ENCODE measurements at regions not wholly inside any gene's neighbourhood (a gene's known extent, or its start where the extent isn't known, plus 50 kb on each side); places are given as distances from the start of the nearest gene placed in this dataset.

GRCh38 chr2:587087-587960, 89.9 kb downstream of the TMEM18 start:
- H3K4me3 Mint-ChIP-seq = no peak overlapping the region
- Histone ChIP-seq H3K36me3 (ENCODE audit: insufficient read depth, low read length) (no peaks in the 10 kb centered on the region), H3K9me3 (ENCODE audit: control insufficient read depth in 1 of 2, insufficient read depth in 1 of 2, low read length in 2 of 2) (peaks cover 0 to 20% of the 10 kb centered on the region in 2 experiments), H3K4me1 (ENCODE audit: insufficient read depth, low read length) (peaks cover 18% of the 10 kb centered on the region), H3K27ac (ENCODE audit: low read depth in 1 of 2, low read length in 2 of 2) (no peak overlapping the region), H3K4me3 (ENCODE audit: low read length) (no peak overlapping the region), H3K27me3 (ENCODE audit: control insufficient read depth in 1 of 2, insufficient read depth in 2 of 2, low read length in 2 of 2) (peaks cover 0 to 8% of the 10 kb centered on the region in 2 experiments)
- H3K4me1 Mint-ChIP-seq (ENCODE audit: low read depth) = peaks cover 17% of the 10 kb centered on the region
- no peak for DNase-seq
- TF ChIP-seq CTCF (IDR thresholded peaks at IDR 0.05) = no peak
- ATAC-seq (ENCODE audit: poor library complexity) = no peak
- H3K36me3 Mint-ChIP-seq (ENCODE audit: low read depth) = no peaks in the 10 kb centered on the region
- ChIA-PET CTCF (no interaction called here), POLR2A (no interaction called here)
- no peaks in the 10 kb centered on the region for H3K9me3 Mint-ChIP-seq
- intact Hi-C loops (cut with DNase I, micrococcal nuclease) = no loop called here
- H3K27ac Mint-ChIP-seq = no peak overlapping the region
- H3K27me3 Mint-ChIP-seq = peaks cover 4% of the 10 kb centered on the region

GRCh38 chr2:586641-587076, 90.5 kb downstream of the TMEM18 start:
- H3K9me3 ChIP-seq (ENCODE audit: control insufficient read depth in 1 of 2, insufficient read depth in 1 of 2, low read length in 2 of 2) = peaks cover 0 to 20% of the 10 kb centered on the region in 2 experiments
- peaks cover 4% of the 10 kb centered on the region for H3K27me3 Mint-ChIP-seq
- POLR2A ChIA-PET = no interaction called here
- H3K36me3 Mint-ChIP-seq (ENCODE audit: low read depth) = no peaks in the 10 kb centered on the region
- ATAC-seq (ENCODE audit: poor library complexity) (no peak), DNase-seq (no peak)
- H3K4me3 Mint-ChIP-seq = no peak overlapping the region
- CTCF ChIA-PET = no interaction called here
- H3K27me3 ChIP-seq (ENCODE audit: control insufficient read depth in 1 of 2, insufficient read depth in 2 of 2, low read length in 2 of 2) = peaks cover 0 to 8% of the 10 kb centered on the region in 2 experiments
- no peak overlapping the region for H3K27ac ChIP-seq (ENCODE audit: low read depth in 1 of 2, low read length in 2 of 2)
- peaks cover 18% of the 10 kb centered on the region for H3K4me1 ChIP-seq (ENCODE audit: insufficient read depth, low read length)
- H3K27ac Mint-ChIP-seq = no peak overlapping the region
- H3K4me3 ChIP-seq (ENCODE audit: low read length) = no peak overlapping the region
- TF ChIP-seq CTCF (IDR thresholded peaks at IDR 0.05) = no peak
- no peaks in the 10 kb centered on the region for H3K9me3 Mint-ChIP-seq
- intact Hi-C loops (cut with DNase I, micrococcal nuclease) = no loop called here
- H3K36me3 ChIP-seq (ENCODE audit: insufficient read depth, low read length) = no peaks in the 10 kb centered on the region
- peaks cover 17% of the 10 kb centered on the region for H3K4me1 Mint-ChIP-seq (ENCODE audit: low read depth)

DNA sequence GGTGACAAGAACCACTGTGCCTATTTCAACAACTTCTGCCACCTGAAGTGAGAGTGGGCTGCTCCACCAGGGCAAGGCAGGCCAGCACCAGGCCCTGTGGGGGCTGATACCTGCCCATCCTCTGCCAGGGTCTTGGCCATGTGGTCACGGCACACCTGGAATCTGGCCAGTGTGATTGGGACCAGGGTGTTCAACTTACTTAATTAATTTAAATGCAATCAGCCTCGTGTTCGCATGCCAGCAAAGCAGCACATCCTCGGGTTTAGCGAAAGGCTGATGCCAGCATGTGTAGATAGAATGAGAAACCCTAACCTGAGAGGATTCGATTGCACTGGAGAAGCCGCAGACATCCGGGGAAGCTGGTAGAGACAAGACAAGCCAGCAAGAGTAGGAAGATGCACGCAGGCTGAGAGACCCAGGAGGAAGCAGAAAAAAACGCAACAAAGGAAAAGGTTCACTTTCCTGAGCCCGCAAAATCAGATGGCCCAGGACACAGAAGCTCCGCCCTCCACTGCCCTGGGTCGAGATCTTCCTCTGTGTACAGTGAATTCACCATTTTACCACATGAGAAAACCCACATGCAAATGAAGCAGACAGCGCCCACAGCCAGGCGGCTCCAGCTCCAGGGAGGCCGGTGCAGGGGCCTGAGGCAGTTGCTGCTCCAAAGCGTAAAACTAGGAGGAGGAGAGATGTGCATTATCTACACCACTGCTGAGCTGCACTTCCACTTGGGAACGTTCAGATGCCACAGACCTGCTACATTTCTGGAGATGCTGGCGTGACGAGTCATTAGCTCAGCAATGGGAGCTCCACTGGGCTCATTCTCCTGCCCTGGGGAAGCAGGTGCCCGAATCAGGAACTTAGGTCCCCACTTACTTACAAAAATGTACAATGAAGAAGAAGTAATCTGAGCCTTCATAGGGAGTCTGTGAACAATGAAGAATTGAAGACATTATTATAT, 92.1 kb downstream of the TMEM18 start:
- peak; percentile 87 for ATAC-seq (ENCODE audit: poor library complexity)
- peak in 13 of 14 experiments; percentile 7 to 71 (median 28) for DNase-seq
- no peak for TF ChIP-seq CTCF (IDR thresholded peaks at IDR 0.05)
- Histone ChIP-seq H3K36me3 (ENCODE audit: insufficient read depth, low read length) (no peaks in the 10 kb centered on the region), H3K4me1 (ENCODE audit: insufficient read depth, low read length) (peaks cover 18% of the 10 kb centered on the region), H3K27me3 (ENCODE audit: control insufficient read depth in 1 of 2, insufficient read depth in 2 of 2, low read length in 2 of 2) (peaks cover 0 to 8% of the 10 kb centered on the region in 2 experiments), H3K4me3 (ENCODE audit: low read length) (peak overlapping the region; percentile 20), H3K27ac (ENCODE audit: low read depth in 1 of 2, low read length in 2 of 2) (no peak overlapping the region), H3K9me3 (ENCODE audit: control insufficient read depth in 1 of 2, insufficient read depth in 1 of 2, low read length in 2 of 2) (peaks cover 0 to 20% of the 10 kb centered on the region in 2 experiments)
- peak overlapping the region; percentile 57 for H3K4me3 Mint-ChIP-seq
- ChIA-PET CTCF (no interaction called here), POLR2A (interaction anchor here (0.9 to 1.0 kb wide), 2 partner anchors 92 to 147 kb away, joined by 4 to 5 read pairs; no protein-coding TSS in a partner anchor)
- peak overlapping the region; percentile 56 for H3K27ac Mint-ChIP-seq
- no peaks in the 10 kb centered on the region for H3K9me3 Mint-ChIP-seq
- H3K4me1 Mint-ChIP-seq (ENCODE audit: low read depth) = peaks cover 17% of the 10 kb centered on the region
- intact Hi-C loops (cut with DNase I, micrococcal nuclease) = no loop called here
- no peaks in the 10 kb centered on the region for H3K36me3 Mint-ChIP-seq (ENCODE audit: low read depth)
- peaks cover 9% of the 10 kb centered on the region for H3K27me3 Mint-ChIP-seq

Data from CD4-positive, alpha-beta T cell (primary cell).